HEK293 (cell line): ENCODE measurements at regions not wholly inside any gene's neighbourhood (a gene's known extent, or its start where the extent isn't known, plus 50 kb on each side); places are given as distances from the start of the nearest gene placed in this dataset.

ENCODE experiments used
- CTCF ChIA-PET: fragments of 350-600 bp; formaldehyde crosslinking; extraction: SDS; loops from one replicate; lab custom pipeline; 2021; ENCODE audit warnings: antibody characterized with exemption; lab: Yijun Ruan, JAX
- POLR2A ChIA-PET: fragments of 300-600 bp; formaldehyde crosslinking; extraction: SDS; loops from one replicate; lab custom pipeline; 2020; ENCODE audit warnings: antibody characterized with exemption, inconsistent platforms; lab: Yijun Ruan, JAX
- H3K27ac ChIP-seq: fragments of 200-500 bp; sonication (Bioruptor generic); 2 replicates; pipeline ENCODE4 v1.5.1; 2014; ENCODE audit warnings: low read depth, low read length, control low read depth, inconsistent platforms; ENCODE audit errors: extremely low read depth
- H3K36me3 ChIP-seq, 2 experiments: fragments of 200-500 bp in 1 of 2; sonication (Bioruptor generic) in 1 of 2; 1 replicate in 1 of 2; 2 replicates in 1 of 2; pipeline ENCODE4 v1.5.1; 2014 to 2017; ENCODE audit warnings: inconsistent platforms in 2 of 2, low read length in 2 of 2; ENCODE audit not compliant: control insufficient read depth in 2 of 2, insufficient read depth in 1 of 2
- H3K4me1 ChIP-seq: fragments of 200-500 bp; sonication (Bioruptor generic); 2 replicates; pipeline ENCODE4 v1.5.1; 2014; ENCODE audit warnings: mild to moderate bottlenecking, low read length, inconsistent platforms; ENCODE audit not compliant: control insufficient read depth, insufficient read depth
- H3K4me3 ChIP-seq: 2 replicates; pipeline ENCODE4 v1.5.1; 2011; ENCODE audit warnings: low read depth, mild to moderate bottlenecking, control low read depth, low read length, moderate library complexity
- H3K9me3 ChIP-seq: fragments of 200-500 bp; sonication (Bioruptor generic); 2 replicates; pipeline ENCODE4 v1.5.1; 2014; ENCODE audit warnings: low read depth, low read length, inconsistent platforms; ENCODE audit not compliant: control insufficient read depth, insufficient read depth
- AEBP2 ChIP-seq: fragments of 450-650 bp; formaldehyde crosslinking; IDR thresholded peaks from 2 replicates; pipeline ENCODE4 v1.5.1; 2016; ENCODE audit warnings: missing biosample characterization, missing genetic modification characterization, borderline replicate concordance
- BCL6B ChIP-seq: fragments of 450-650 bp; formaldehyde crosslinking; IDR thresholded peaks from 2 replicates; pipeline ENCODE4 v1.5.1; 2017; ENCODE audit warnings: missing biosample characterization, missing genetic modification characterization
- EGR2 ChIP-seq: fragments of 450-650 bp; formaldehyde crosslinking; IDR thresholded peaks from 2 replicates; pipeline ENCODE4 v1.5.1; 2016; ENCODE audit warnings: low read depth, missing biosample characterization, missing genetic modification characterization
- GLIS1 ChIP-seq: fragments of 450-650 bp; formaldehyde crosslinking; IDR thresholded peaks from 2 replicates; pipeline ENCODE4 v1.5.1; 2016; ENCODE audit warnings: missing biosample characterization, missing genetic modification characterization
- GLIS2 ChIP-seq: fragments of 450-650 bp; formaldehyde crosslinking; IDR thresholded peaks from 2 replicates; pipeline ENCODE4 v1.5.1; 2016; ENCODE audit warnings: missing biosample characterization, missing genetic modification characterization
- PATZ1 ChIP-seq: fragments of 450-650 bp; formaldehyde crosslinking; IDR thresholded peaks from 2 replicates; pipeline ENCODE4 v1.5.1; 2016; ENCODE audit warnings: missing biosample characterization, missing genetic modification characterization
- PRDM4 ChIP-seq: fragments of 450-650 bp; formaldehyde crosslinking; IDR thresholded peaks from 2 replicates; pipeline ENCODE4 v1.5.1; 2017; ENCODE audit warnings: missing biosample characterization, missing genetic modification characterization
- SALL2 ChIP-seq: fragments of 450-650 bp; formaldehyde crosslinking; IDR thresholded peaks from 2 replicates; pipeline ENCODE4 v1.5.0; 2017; ENCODE audit warnings: missing biosample characterization, mild to moderate bottlenecking, missing genetic modification characterization, borderline replicate concordance
- SP7 ChIP-seq: fragments of 450-650 bp; formaldehyde crosslinking; IDR thresholded peaks from 2 replicates; pipeline ENCODE4 v1.5.1; 2016; ENCODE audit warnings: missing biosample characterization, missing genetic modification characterization
- TRIM28 ChIP-seq: IDR thresholded peaks from 2 replicates; pipeline ENCODE4 v1.6.1; 2011; ENCODE audit warnings: low read length, control low read depth, borderline replicate concordance
- YY1 ChIP-seq: fragments of 450-650 bp; formaldehyde crosslinking; IDR thresholded peaks from 2 replicates; pipeline ENCODE4 v1.5.1; 2018; ENCODE audit warnings: missing biosample characterization, missing genetic modification characterization
- ZFHX2 ChIP-seq: fragments of 450-650 bp; formaldehyde crosslinking; conservative IDR thresholded peaks from 2 replicates; pipeline ENCODE4 v1.5.1; 2016; ENCODE audit warnings: missing biosample characterization, missing genetic modification characterization
- ZIC2 ChIP-seq: fragments of 450-650 bp; formaldehyde crosslinking; IDR thresholded peaks from 2 replicates; pipeline ENCODE4 v1.5.1; 2016; ENCODE audit warnings: missing biosample characterization, missing genetic modification characterization
- ZNF10 ChIP-seq: fragments of 450-650 bp; formaldehyde crosslinking; IDR thresholded peaks from 2 replicates; pipeline ENCODE4 v1.5.1; 2017; ENCODE audit warnings: missing biosample characterization, missing genetic modification characterization
- ZNF155 ChIP-seq: fragments of 450-650 bp; formaldehyde crosslinking; IDR thresholded peaks from 2 replicates; pipeline ENCODE4 v1.5.1; 2016; ENCODE audit warnings: missing biosample characterization, missing genetic modification characterization
- ZNF239 ChIP-seq: fragments of 450-650 bp; formaldehyde crosslinking; IDR thresholded peaks from 2 replicates; pipeline ENCODE4 v1.5.1; 2016; ENCODE audit warnings: missing biosample characterization, missing genetic modification characterization
- ZNF274 ChIP-seq, 2 experiments: fragments of 200-500 bp in 1 of 2; fragments of 450-650 bp in 1 of 2; sonication (Bioruptor generic) in 1 of 2; formaldehyde crosslinking in 1 of 2; IDR thresholded peaks; 2 replicates each; pipeline versions ENCODE4 v1.5.1 to v1.6.1; 2014 to 2016; ENCODE audit warnings: borderline replicate concordance in 1 of 2, inconsistent platforms in 1 of 2, low read length in 1 of 2, missing biosample characterization in 1 of 2, missing genetic modification characterization in 1 of 2
- ZNF311 ChIP-seq: fragments of 450-650 bp; formaldehyde crosslinking; IDR thresholded peaks from 2 replicates; pipeline ENCODE4 v1.5.1; 2017; ENCODE audit warnings: missing biosample characterization, missing genetic modification characterization, borderline replicate concordance
- ZNF362 ChIP-seq: fragments of 450-650 bp; formaldehyde crosslinking; IDR thresholded peaks from 2 replicates; pipeline ENCODE4 v1.5.1; 2016; ENCODE audit warnings: missing biosample characterization, missing genetic modification characterization
- ZNF433 ChIP-seq: fragments of 450-650 bp; formaldehyde crosslinking; IDR thresholded peaks from 2 replicates; pipeline ENCODE4 v1.5.1; 2016; ENCODE audit warnings: missing biosample characterization, missing genetic modification characterization, low read depth
- ZNF48 ChIP-seq: fragments of 450-650 bp; formaldehyde crosslinking; IDR thresholded peaks from 2 replicates; pipeline ENCODE4 v1.5.1; 2016; ENCODE audit warnings: missing biosample characterization, missing genetic modification characterization
- ZNF514 ChIP-seq: fragments of 450-650 bp; formaldehyde crosslinking; IDR thresholded peaks from 2 replicates; pipeline ENCODE4 v1.5.1; 2016; ENCODE audit warnings: missing biosample characterization, missing genetic modification characterization
- ZNF560 ChIP-seq: fragments of 450-650 bp; formaldehyde crosslinking; IDR thresholded peaks from 2 replicates; pipeline ENCODE4 v1.5.1; 2017; ENCODE audit warnings: missing biosample characterization, missing genetic modification characterization, borderline replicate concordance
- ZNF610 ChIP-seq: fragments of 450-650 bp; formaldehyde crosslinking; IDR thresholded peaks from 2 replicates; pipeline ENCODE4 v1.5.1; 2016; ENCODE audit warnings: missing biosample characterization, missing genetic modification characterization, borderline replicate concordance
- ZNF639 ChIP-seq: fragments of 450-650 bp; formaldehyde crosslinking; IDR thresholded peaks from 2 replicates; pipeline ENCODE4 v1.5.1; 2016; ENCODE audit warnings: missing biosample characterization, missing genetic modification characterization

- Histone ChIP-seq H3K9me3 (peaks cover 4% of the 10 kb centered on the region), H3K4me1 (no peaks in the 10 kb centered on the region; the same call in 1 of the 2 replicates), H3K4me3 (no peak overlapping the region), H3K36me3 (no peaks in the 10 kb centered on the region), H3K27ac (no peak overlapping the region)
- TF ChIP-seq ZNF10 (tag by site-specific recombination), result no peak
- no peak for TF ChIP-seq ZNF560 (tag by site-specific recombination)
- no peak for TF ChIP-seq ZNF610 (tag by site-specific recombination)
- TF ChIP-seq SALL2 (tag by site-specific recombination), result no peak
- TF ChIP-seq BCL6B, result no peak
- TF ChIP-seq ZNF274 (IDR thresholded peaks at IDR 0.05; ENCODE audit: low read length), result no peak
- no peak for TF ChIP-seq ZNF274 (tag by site-specific recombination; IDR thresholded peaks at IDR 0.05; ENCODE audit: borderline replicate concordance)
- TF ChIP-seq TRIM28, result no peak
- TF ChIP-seq ZFHX2 (tag by site-specific recombination), result peak; percentile 76
- TF ChIP-seq AEBP2 (tag by site-specific recombination), result no peak
- TF ChIP-seq ZNF48 (tag by site-specific recombination), result no peak
- TF ChIP-seq ZNF239, result no peak
- TF ChIP-seq ZNF155 (tag by site-specific recombination), result no peak
- no peak for TF ChIP-seq ZNF433
- TF ChIP-seq EGR2 (tag by site-specific recombination), result peak; percentile 89
- ChIA-PET CTCF (interaction anchor here (0.8 kb wide), 1 partner anchor 9 kb away, joined by 6 read pairs; no protein-coding TSS in a partner anchor), POLR2A (interaction anchor here (0.9 kb wide), 1 partner anchor 86 kb away, joined by 4 read pairs; no protein-coding TSS in a partner anchor)
Measured at GRCh38 chr15:70187331-70187730, 89.6 kb upstream of the TLE3 start.

GRCh38 chr15:70186152-70186551 is 88.4 kb upstream of the TLE3 start:
- Histone ChIP-seq H3K4me1 (peaks cover 3% of the 10 kb centered on the region), H3K36me3 (no peaks in the 10 kb centered on the region), H3K9me3 (no peaks in the 10 kb centered on the region), H3K4me3 (no peak overlapping the region), H3K27ac (peak overlapping the region; percentile 3; the same call in 1 of the 2 replicates)
- ChIA-PET POLR2A (interaction anchor here (0.6 to 0.9 kb wide), 3 partner anchors 10 to 86 kb away, joined by 3 to 10 read pairs (median 4); no protein-coding TSS in a partner anchor), CTCF (interaction anchor here (0.6 to 1.3 kb wide), 3 partner anchors 83 to 154 kb away, joined by 3 to 4 read pairs (median 4); no protein-coding TSS in a partner anchor)
- TF ChIP-seq EGR2 (tag by site-specific recombination) (no peak), PATZ1 (tag by site-specific recombination) (peak; percentile 50), SP7 (tag by site-specific recombination) (peak; percentile 39; the same call in 1 of the 2 replicates), ZNF362 (no peak), GLIS2 (tag by site-specific recombination) (0 out of 2 replicates have a peak, but pooled peaks have one; percentile 54), ZNF311 (no peak), ZNF639 (no peak), ZNF514 (no peak), YY1 (tag by site-specific recombination) (no peak), GLIS1 (tag by site-specific recombination) (peak; percentile 76), PRDM4 (no peak), ZNF274 (IDR thresholded peaks at IDR 0.05; ENCODE audit: low read length) (no peak), ZNF274 (tag by site-specific recombination; IDR thresholded peaks at IDR 0.05; ENCODE audit: borderline replicate concordance) (no peak), ZIC2 (tag by site-specific recombination) (peak; percentile 39)
